ENCODE measurements at regions not wholly inside any gene's neighbourhood (a gene's known extent, or its start where the extent isn't known, plus 50 kb on each side); places are given as distances from the start of the nearest gene placed in this dataset.
A peak's percentile ranks its signal among the peaks of the same experiment; 100 is the strongest.

DNA sequence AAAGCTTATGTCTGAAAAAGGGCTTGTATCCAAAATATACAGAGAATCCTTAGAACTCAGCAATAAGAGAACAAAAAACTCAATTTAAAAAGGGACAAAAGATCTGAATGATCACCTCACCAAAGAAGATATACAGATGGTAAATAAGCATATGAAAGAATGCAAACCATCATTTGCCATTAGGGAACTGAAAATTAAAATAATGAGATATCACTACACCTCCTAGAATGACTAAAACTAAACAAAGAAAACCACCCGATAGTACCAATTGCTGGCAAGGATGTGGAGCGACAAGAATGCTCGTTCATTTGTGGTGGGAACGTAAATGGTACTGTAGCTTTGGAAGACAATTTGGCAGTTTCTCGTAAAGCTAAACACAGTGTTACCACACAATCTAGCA lies 66.9 kb upstream of the MPHOSPH6 start:
- no peak for DNase-seq (ENCODE audit: low read depth)

DNA sequence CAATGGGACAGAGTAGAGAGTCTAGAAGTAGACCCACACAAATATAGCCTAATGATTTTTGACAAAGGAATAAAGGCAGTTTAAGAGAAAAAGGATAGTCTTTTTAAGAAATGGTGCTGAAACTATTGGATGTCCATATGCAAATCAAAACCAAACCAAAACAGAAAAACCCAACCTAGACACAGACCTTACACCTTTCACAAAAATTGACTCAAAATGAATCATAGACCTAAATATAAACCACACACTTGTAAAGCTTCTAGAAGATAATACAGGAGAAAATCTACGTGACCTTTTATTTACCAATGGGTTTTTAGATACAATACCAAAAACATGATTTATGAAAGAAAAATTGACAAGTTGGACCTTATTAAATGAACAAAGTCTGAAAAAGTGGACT lies 66.4 kb upstream of the MPHOSPH6 start:
- no peak for DNase-seq (ENCODE audit: low read depth)

DNA sequence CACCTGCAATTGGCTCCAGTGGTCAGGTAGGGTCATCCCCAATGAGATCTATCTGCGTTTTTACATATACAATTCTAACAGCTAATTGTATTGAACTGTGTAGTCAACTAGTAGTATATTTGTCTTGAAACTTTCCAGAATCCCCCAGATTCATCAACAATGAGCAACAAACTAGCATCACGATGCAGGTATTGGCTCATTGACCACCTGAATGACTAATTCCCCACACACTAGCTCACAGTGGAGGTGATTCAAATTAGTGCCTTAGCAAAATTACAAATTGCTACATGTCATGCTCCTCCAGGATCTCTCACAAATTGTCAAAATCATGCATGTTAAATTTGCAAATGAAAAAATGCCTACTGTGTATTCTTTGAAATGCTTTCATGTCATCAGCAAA lies 62.8 kb upstream of the MPHOSPH6 start:
- no peak for DNase-seq (ENCODE audit: low read depth)

DNA sequence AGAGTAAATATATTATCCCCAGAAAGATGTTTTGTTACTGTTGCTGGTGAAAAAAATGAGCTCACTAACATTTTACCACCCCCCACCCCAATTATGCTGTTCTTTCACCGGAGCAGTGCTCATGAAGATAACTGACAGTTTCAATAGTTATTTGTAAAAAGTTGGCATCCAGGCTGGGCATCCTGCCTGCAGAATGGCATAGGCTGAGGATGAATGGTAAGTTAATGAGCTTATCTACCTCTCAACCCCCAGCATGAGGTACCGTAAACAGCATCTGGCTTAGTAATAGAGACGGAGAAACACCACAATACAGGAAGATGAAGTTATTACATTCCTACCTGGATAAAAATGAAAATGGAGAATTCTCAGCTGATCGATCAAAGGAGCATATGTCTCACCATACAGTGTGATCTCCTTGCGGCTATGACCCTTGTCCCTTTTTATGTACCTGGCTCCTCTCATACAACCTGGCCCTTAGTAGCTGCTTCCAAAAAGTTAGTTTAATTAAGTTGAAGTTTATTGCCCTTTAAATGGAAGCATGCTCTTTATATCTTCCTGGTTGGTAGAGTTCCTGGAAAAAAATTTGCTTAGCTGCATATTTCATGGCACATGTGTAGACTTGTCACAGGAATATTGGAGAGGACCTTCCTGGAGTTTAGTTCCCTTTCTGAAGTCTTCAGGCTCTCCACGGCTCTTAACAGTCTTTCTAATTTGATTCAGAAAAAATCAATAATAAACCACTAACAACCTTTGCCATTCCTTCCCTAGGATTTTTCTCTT lies 61.2 kb upstream of the MPHOSPH6 start:
- DNase-seq (ENCODE audit: low read depth) = no peak

DNA sequence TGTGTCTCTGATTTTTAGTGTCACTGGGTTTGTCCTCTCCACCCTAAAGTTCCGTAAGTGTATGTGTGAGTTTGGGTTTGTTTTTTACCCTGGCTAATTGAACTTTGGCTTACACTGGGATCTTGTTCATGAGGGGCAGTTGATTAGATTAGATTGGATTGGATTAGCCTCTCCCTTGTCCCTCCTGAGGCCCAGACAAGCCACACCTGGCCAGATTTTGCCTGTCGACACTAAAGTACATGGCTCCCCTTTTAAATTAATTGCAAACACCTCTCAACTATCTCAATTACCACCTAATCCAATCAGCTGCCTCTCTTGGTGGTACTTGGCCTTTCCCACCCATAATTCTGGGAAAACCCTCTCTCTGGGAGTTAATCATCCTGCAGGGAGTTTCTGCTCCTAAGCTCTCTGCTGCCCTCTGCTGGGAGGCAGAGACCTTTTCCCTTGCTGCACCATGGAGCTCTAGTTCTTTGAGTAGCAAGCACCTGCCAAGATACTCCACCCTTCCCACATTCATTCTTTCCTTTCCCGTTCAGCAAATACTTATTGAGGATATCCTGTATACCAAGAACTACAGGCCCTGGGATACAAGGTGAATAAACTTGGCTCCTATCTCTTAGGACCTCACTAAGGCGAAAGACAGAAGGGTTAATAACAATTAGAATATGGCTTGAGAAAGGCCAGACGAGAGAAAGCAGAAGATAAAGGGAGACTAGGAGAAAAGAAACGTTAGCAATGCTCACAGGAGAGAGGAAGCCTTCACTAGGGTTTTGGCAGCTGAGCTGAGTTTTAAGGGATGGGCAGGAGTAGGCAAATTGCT lies 60.0 kb upstream of the MPHOSPH6 start:
- peak; percentile 45 for DNase-seq (ENCODE audit: low read depth)

DNA sequence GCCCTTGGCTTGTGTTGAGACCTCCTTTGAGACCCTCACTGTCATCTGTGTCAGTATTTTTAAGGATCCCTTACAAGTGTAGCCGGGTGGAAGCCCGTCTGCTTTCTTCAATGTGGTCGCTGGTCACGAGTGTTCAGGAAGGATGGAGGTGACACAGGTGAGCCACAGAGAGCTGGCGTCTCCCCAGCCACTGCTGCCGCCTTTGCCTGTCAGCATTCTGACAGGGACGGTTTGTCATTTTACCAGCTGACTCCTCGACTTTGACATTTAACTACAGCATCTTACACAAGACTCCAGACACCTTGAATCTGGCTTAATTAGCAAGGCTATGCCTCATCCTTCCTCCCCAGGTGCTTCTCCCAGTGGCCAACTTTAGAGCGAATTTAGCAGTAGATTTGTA lies 56.3 kb upstream of the MPHOSPH6 start:
- DNase-seq (ENCODE audit: low read depth) = no peak

DNA sequence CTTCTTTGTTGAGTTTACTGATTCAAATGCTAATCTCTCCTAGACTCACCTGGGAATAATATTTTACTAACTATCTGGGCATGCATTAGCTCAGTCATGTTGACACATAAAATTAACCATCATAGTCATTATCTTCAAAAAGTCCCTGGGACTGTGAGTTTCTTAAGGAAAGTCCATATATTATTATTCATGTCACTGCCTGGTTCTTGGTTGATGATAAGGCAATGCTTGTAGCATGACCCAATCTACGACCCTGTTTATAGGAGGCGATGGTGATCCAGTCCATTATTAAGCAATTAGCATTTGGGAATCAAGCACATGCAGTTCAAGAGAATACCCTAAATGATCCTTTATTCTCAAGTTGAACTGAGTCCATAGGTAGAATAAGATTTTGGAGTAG lies 54.8 kb upstream of the MPHOSPH6 start:
- DNase-seq (ENCODE audit: low read depth) = no peak

DNA sequence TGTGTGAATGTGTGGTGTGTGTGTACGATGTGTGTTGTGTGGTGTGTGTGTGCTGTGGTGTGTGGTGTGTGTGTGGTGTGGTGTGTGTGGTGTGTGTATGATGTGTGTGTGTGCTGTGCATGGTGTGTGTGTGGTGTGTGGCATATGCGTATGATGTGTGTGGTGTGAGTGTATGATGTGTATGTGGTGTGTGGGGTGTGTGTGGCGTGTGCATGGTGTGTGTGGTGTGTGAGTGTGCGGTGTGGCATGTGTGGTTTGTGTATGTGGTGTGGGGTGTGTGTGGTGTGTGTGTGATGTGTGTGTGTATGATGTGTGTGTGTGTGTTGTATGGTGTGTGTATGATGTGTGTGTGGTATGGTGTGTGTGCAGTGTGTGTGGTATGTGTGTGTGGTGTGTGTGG lies 50.5 kb upstream of the MPHOSPH6 start:
- DNase-seq (ENCODE audit: low read depth) = no peak
